ENCODE measurements at regions not wholly inside any gene's neighbourhood (a gene's known extent, or its start where the extent isn't known, plus 50 kb on each side); places are given as distances from the start of the nearest gene placed in this dataset.

- H3K27ac ChIP-seq: no peak overlapping the region
- no peak for TF ChIP-seq ZFX (IDR thresholded peaks at IDR 0.05; ENCODE audit: borderline replicate concordance)
- TF ChIP-seq, protein P1, sequence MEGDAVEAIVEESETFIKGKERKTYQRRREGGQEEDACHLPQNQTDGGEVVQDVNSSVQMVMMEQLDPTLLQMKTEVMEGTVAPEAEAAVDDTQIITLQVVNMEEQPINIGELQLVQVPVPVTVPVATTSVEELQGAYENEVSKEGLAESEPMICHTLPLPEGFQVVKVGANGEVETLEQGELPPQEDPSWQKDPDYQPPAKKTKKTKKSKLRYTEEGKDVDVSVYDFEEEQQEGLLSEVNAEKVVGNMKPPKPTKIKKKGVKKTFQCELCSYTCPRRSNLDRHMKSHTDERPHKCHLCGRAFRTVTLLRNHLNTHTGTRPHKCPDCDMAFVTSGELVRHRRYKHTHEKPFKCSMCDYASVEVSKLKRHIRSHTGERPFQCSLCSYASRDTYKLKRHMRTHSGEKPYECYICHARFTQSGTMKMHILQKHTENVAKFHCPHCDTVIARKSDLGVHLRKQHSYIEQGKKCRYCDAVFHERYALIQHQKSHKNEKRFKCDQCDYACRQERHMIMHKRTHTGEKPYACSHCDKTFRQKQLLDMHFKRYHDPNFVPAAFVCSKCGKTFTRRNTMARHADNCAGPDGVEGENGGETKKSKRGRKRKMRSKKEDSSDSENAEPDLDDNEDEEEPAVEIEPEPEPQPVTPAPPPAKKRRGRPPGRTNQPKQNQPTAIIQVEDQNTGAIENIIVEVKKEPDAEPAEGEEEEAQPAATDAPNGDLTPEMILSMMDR (IDR thresholded peaks at IDR 0.05): no peak
These were observed 1219.0 kb downstream of the ARAP2 start for GRCh38 chr4:35025152-35025834.

DNA sequence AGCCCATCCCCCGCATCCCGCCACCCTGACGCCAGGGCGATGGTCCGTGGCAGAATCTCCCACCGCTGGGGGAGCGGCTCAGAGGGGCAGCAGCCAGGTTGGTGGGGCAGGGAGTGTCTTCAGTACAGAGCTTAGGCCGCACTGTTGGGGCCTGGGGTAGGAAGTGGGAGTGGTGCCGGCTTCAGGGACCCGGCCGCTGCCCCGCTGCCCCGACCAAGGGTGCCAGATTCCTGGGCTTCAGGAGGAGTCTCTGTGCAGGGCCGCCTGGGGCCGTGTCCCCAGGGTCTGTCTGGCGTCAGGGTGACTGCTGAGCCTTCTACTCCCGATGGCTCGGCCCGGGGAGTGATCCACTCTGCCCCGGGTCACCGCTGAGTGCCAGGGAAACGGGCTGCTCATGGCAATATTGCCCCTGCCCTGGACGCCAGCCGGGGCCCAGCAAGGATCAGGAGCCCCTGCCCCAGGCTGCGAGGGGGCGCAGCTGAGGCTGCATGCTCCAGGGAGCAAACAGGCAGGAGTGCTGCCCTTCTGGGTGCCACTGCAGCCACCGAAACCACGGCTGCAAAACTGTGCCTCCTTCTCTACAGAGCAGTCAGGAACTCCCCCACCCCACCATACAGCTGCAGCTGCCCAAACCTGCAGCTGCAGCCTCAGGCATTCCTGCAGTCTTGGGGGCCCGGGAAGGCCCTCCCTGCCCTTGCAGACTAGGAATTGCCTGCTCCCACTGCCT is 1206.1 kb downstream of the ARAP2 start:
- no peak for TF ChIP-seq ZFX (IDR thresholded peaks at IDR 0.05; ENCODE audit: borderline replicate concordance)
- TF ChIP-seq, protein P1 (IDR thresholded peaks at IDR 0.05): no peak
- no peak overlapping the region for H3K27ac ChIP-seq

DNA sequence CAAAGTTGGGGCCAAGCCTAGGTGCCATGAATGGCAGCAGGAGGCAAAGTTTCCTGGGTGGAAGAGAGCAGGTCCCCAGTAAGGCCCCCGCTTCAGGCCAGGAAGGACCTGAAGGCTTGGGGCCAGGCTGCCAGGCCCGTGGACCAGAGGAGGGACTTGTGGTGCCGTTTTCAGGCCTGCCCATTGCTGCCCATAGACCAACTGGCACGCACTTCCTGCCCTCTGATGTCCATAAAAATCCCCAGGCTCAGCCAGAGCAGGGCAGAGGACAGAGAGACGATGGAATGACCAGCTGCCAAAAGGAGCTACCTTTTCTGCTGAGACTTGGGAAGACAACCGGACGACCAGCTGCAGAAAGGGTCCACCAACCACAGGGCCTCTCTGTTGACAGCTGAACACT is 1205.5 kb downstream of the ARAP2 start:
- TF ChIP-seq, protein P1 (IDR thresholded peaks at IDR 0.05): no peak
- TF ChIP-seq ZFX (IDR thresholded peaks at IDR 0.05; ENCODE audit: borderline replicate concordance): no peak
- no peak overlapping the region for H3K27ac ChIP-seq

DNA sequence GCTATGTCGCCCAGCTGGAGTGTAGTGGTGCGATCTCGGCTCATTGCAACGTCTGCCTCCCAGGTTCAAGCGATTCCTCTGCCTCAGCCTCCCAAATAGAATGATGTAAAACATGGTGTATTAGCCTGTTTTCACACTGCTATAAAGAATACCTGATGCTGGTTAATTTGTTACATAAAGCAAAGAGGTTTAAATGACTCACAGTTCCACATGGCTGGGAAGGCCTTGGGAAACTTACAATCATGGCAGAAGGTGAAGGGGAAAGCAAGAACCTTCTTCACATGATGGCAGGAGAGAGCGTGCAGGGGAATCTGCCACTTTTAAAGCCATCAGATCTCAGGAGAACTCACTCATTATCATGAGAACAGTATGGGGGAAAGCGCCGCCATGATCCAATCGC is 1191.8 kb downstream of the ARAP2 start:
- TF ChIP-seq, protein P1 (IDR thresholded peaks at IDR 0.05): no peak
- no peak overlapping the region for H3K27ac ChIP-seq

DNA sequence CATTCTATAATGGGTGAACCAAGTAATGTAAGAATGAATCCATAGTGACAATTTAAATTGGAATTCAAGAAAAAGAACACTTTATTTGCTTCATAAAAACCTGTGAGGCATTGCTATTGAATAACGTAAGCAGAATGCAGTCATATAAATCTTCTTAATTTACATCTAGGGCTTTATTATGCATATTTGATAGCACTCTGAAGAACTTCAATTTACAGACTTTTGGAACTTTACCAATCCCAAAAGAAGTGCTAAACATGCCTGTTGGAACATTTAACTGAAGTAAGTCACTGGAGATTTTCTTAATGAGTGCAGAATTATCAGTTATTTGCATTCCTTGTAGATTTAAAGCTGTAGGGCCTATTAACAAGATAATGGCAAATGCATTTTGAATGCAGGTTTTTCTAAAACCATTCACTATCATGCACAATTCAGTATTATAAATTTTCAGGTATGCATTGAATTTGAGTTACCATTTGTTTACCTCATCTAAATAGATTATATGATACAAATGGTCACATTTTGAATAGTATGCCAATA is 1181.2 kb downstream of the ARAP2 start:
- H3K27ac ChIP-seq: no peak overlapping the region
- no peak for TF ChIP-seq ZFX (IDR thresholded peaks at IDR 0.05; ENCODE audit: borderline replicate concordance)
- TF ChIP-seq, protein P1 (IDR thresholded peaks at IDR 0.05): no peak

GRCh38 chr4:35066406-35066805 is 1177.9 kb downstream of the ARAP2 start:
- TF ChIP-seq, protein P1 (IDR thresholded peaks at IDR 0.05): no peak
- TF ChIP-seq ZFX (IDR thresholded peaks at IDR 0.05; ENCODE audit: borderline replicate concordance): no peak

DNA sequence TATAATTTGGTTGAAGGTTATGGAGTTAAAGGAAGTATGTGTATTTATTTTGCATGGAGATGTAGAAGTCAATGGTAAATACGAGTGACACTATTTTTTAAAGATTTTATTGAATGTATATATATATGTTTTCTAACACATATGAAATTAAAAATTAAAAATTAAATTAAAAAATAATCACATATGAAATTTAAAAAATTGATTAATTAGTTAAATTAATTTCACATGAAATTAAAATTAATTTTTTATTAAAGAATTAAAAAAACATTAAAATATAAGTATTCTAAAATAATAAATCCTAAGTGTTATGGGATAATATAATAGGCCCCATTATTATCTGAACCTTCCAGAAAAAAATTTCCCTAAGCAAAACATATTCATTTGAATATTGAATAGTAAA is 1163.5 kb downstream of the ARAP2 start:
- TF ChIP-seq ZFX (IDR thresholded peaks at IDR 0.05; ENCODE audit: borderline replicate concordance): no peak
- H3K27ac ChIP-seq: no peak overlapping the region

More at GRCh38 chr4:35066406-35066805, 1177.9 kb downstream of the ARAP2 start:
- H3K27ac ChIP-seq: no peak overlapping the region

Data from 22Rv1 (cell line).